GOT3 (cell line): ENCODE measurements at regions not wholly inside any gene's neighbourhood (a gene's known extent, or its start where the extent isn't known, plus 50 kb on each side); places are given as distances from the start of the nearest gene placed in this dataset.

ENCODE experiments used
- DNase-seq: peaks from one replicate; lab custom pipeline; 2025; ENCODE audit warnings: mixed read lengths; lab: John Stamatoyannopoulos, UW

DNA sequence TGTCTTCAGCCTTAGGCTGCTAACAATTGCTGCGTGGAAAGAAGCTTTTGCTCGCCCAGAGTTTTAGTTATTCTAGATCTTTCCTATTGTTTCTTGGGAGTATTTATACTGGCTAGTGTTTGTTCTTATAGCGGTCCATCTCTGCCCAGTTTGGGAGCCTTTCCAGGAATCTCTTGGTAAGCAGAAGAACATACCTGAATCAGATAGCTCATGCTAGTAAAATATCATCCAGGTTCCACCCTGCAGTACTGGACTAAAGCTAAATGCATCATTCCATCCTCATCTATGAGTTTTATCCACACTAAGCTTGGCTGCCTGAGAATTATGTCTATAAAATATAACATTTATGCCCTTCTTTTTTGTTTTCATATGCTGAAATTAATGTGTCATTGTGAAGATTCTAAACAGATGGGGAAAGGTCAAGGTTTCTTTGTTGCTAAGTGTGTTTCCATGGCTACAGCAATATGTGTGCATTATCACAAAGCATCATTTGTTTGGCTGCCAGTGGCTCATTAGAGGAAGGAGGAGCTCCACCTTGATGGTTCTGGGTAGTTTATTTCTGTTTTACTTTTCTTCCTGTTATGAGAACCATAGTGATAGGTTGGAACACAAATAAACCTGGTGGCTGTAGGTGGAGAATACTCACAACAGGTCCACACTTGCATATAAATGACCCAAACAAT, 182.8 kb downstream of the PIK3C3 start:
- DNase-seq, result no peak

DNA sequence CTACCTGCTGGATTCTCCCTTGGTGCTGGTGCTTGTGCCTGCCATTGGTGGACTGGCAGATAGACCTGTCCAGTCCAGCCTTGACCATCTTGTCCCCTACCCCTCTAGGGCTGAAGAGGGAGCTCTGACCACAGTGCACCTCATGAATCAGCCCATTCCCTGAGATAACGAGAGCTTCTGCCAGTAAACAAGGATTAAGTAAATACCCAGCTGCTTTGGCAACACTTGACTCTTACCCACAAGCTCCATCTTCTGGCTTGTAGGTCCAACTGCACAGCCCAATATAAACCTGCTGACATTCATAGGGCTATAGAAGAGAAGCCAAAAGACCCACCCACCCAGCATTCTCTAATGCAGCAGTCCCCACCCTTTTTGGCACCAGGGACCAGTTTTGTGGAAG, 186.4 kb downstream of the PIK3C3 start:
- DNase-seq, result no peak

DNA sequence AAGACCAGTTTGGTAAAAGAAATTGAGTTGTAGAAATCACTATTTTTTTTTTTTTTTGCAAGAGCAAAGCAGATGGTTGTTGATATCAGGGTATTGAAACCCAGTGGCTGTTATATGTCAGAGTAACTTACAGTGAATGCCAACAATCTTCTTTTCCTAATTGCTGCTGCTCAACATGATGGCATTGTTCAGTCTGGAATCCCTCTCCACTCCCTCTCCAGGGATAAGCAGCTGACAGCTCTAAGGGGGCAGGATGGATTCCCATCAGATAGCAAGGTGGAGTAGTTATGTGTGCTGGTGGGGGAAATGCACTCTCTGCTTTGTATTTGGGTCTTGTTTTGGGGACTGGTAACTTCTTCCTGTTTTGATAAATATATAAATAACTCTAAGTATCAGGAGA, 200.0 kb downstream of the PIK3C3 start:
- no peak for DNase-seq

DNA sequence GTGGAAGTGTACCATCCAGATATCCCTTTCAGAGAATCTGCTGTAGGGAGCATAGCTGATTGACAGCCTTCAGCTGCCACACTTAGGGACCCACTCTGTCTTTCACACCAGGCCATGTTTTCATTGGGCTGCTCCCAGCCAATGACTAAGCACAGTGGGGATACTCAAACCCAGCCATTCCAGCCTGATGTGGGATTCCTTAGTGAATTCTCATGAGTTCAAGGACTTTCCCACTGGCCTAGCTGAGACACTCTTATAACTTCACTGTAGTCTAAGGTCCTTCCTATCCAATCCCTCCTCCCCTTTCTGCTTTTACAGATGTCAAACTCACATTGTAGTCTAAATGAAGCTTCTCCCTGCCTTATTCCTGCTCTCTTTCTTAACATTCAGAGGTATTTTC, 201.2 kb downstream of the PIK3C3 start:
- no peak for DNase-seq

DNA sequence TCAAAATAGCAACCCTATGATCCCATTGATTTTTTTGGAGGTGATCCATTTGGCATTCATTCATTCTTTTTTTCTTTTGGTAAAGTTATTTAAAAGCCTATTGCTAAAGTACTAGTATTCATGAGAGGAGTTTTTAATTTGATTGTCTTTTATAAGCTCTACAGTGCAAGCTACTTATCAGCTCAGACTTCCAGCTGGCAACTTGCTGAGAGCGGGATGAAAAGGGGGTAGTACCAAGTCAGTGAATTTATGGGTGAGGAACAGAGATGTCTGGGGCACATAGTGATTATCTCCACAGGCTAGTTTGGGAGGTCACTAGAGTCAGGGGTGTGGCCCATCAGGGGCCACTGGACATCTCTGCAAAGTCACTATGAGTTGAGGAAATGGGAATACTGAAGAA, 202.4 kb downstream of the PIK3C3 start:
- no peak for DNase-seq

DNA sequence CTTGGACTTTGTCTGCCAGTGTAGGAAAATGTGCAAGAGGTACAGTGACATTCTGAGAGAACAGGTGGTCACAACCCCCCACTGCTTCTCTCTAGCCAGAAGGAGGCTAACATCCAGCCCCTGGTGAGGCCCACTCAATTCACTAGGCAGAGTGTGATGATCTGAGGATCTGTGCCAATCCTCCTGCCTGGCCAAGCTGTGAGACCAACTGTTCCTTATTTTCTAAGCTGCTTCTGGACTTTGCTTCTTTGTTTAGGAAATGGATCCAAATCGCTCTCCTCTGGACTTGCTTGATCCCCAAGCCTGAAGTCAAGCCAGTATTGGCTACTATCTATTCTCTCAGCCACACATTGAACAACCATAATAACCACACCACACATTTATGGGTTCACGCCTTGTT, 202.8 kb downstream of the PIK3C3 start:
- DNase-seq, result no peak

DNA sequence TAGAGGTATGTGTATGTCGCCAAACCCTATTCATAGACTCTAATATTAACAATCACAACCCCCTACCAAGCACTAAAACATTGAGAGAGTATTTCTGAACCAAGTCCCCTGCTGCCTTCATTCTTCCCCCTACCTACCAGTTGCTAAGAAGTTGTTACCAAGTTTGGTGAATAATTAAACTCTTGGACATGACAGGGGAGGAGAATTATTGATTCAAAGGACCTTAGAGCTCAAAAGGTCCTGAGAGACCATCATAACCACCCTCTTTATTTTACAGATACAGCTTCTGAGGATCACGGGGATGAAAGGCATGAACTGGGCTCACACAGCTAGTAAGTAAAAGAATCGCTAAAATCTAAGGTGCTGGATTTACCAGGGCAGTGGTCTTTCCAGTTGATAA, 204.1 kb downstream of the PIK3C3 start:
- DNase-seq, result no peak

DNA sequence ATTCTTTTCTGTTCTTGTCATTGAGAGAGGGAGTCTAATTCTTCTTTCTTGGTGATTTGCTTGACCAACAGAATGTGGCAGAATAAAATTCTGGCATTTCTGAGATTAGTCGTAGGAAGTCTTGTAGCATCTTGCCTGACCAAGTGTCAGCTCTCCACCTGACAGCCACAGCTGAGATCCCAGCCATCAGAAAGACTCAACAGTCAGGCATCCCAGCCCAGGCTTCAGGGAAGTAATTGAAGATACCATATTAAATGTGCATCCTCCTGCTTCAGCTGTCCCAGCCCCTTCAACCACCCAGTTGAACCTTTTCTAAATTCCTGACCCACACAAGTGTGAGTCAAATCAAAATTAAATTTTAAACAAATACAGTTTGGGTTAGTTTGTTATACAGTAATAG, 208.3 kb downstream of the PIK3C3 start:
- DNase-seq, result no peak

DNA sequence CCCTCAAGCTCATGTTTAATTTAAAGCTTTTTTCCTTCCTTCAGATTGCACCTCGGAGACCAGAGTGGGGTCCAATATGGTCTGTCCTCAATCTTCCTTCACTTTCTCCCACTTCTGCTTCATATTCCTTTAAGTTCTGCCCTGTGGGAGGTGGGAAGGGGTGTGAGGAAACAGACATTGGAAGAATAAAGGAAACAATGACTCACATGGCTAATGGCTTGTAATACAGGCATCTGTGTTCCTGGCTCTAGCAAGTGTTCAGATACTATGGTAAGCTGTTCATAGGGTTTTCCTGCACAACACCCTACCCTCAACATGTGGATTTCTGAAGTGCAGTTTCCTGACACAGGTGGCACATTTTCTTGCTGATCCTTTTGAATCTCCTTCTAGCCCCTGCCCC, 209.5 kb downstream of the PIK3C3 start:
- DNase-seq, result no peak

DNA sequence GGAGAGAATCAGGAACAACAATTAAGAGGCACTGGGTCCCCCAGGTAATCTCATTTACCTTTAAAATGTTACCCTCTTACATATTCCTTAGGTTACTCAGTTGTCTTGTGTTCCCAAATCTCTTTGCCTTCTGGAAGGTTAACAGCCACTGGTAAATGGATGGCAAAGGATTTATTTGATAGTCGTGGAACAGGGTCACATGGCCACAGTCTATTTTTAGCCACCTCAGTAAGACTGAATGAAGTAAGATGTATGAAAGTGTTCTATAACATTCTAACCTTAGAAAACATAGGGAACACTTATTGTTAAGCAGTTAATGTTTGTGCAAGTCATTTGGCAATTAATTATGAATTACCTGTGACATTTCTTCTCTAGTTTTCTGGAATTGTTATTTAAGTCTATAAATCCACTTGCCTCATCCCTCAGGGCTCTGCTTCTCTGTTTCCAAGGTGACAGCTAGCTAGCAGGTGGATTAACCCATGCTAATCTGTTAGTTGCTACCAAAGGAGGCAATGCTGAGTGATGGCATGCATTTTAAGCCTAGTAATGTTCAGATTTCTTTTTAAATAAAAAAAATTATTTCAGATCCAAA, 211.0 kb downstream of the PIK3C3 start:
- no peak for DNase-seq

DNA sequence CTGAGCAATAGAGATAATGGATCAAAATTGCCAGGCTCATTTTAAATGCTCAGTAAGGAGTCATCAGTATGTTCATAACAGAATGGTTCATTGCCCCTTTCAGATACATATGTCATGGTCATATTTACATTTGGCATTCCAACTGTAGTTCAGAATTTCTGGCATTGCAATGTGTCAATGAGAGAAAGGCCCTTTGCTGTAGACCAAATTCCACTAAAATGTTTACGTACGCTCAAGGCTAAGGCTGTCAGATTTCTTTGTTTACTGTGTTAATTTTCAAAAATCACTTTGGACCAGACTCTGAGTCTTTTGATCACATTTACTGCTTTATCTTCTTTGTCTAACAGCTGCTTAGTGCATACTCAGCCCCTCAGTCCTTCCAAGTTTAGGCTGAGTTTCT, 213.5 kb downstream of the PIK3C3 start:
- no peak for DNase-seq

DNA sequence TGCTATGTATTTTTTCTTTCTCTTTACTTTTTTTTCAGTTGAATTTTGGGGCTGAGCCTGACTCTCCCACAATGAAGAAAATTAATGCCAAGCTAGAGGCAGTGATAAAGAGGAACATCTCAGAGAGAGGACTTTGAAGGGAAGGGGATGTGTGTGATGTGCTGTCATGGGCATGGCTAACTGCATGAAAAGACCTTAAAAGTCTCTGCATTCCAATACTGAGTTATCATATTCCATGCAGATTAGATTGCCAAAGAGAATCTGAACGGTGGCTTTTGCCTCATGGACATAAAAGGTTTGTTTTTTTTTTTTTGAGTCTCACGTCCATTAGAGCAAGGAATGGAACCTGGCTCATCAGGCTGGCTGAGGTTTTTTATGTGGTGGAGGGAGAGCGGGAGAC, 213.9 kb downstream of the PIK3C3 start:
- no peak for DNase-seq

DNA sequence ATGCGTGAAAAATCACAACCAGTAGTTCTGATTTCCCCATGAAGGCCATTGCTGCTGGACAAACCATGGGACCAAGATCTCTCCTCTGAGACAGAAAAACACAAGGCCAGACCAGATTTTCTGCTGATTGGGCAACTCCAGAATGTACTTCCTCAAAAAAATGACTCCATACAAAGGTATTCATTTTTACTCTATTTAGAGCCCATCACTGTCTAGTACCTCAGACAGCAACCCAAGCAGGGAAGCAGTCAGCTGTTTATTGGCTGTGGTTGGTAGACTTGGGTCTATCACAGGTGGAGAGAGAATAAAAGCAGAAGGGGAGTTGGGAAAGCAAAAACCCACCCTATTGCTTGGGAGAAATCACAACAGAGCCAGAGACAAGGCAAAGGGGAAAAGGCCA, 219.9 kb downstream of the PIK3C3 start:
- no peak for DNase-seq

DNA sequence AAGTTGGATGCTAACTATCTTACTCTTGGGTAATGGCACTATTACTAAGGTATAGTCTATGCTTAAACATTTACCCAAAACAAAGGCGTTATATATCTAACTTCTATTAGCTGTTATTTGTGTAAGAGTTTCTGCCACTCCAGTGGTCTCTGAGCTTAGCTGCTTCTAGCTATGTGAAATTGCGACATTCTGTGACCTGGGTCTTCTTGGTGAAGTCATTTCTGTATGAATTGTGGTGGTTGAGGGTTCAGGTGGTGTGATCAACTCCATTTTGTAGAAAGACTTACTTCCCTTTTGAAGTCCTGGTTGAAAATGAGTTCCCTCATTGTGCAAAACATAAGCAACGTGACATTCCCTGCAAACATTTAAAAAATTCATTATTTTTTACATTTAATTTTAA, 221.6 kb downstream of the PIK3C3 start:
- no peak for DNase-seq

DNA sequence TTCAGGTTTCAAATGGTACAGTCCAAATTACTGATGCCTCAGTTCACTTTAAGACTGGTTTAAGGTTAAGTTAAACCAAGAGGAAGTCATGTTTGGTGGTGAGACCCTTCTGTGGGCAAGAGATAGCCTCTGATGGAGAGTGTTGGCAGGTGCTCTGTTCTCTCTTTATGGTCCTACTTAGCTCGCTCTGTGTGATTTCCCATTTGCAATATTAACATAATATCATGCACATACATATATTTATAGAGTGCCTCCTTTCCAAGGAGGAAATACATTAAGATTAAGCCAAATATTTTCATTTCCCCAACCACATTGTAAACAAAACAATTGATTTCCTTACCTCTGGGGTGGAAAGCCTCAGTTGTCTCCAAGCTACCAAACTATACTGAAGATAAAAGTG, 222.4 kb downstream of the PIK3C3 start:
- no peak for DNase-seq

DNA sequence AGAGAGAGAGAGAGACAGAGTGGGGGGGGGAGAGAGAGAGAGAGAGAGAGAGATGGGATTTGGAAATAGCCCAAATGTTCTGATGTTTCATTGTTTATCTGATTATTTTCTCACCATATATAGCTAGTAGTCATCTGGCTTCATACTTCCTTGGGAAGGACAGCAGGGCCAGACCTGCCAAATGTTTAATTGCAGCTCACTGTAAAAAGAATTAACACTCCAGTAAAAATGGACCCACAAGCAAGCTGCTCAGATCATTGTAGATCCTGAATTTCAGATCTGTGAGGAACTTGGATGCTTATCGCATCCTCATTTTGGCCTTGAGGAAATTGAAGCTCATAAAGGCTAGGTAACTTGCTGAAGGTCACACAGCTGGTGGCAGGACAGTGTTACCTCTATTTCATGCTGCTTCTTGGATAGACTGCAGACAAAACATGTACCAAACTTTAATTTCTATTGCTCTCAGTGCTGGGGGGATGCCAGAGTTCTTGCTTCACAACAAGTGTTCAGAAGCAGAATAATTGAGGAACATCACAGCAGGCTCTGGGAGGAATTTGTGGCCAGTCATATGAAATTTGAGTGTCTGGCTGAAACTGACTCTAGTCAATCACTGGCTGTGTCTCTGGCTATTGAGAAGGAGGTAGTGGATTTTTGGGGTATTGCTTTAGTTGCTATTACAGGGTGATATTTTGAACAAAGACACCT, 223.5 kb downstream of the PIK3C3 start:
- DNase-seq, result no peak

DNA sequence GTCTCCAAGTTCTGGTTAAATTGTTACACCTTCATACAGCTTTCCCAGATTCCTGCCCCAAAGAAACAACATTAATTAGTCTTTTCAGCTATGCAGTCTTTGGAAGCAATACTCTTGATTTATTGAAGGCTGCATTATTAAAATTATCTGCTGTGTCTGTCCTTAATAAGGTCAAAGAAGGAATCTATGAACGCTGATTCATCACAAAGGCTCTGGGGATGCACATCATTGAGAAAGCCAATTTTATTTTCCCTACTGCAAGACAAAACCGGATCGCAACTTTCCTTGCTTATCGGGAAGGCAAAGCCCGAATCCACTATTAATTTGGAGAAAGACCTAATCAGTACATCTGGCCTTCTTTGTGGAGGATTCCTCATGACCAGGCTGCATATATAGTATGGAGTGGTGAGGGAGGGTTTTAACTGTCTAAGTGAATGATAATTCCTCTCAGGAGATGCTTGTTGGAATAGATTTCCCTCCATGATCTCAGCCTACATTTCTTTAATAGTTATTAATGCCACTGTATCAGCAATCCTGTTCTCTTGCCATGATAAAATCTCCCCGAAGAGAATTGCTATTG, 224.6 kb downstream of the PIK3C3 start:
- no peak for DNase-seq

DNA sequence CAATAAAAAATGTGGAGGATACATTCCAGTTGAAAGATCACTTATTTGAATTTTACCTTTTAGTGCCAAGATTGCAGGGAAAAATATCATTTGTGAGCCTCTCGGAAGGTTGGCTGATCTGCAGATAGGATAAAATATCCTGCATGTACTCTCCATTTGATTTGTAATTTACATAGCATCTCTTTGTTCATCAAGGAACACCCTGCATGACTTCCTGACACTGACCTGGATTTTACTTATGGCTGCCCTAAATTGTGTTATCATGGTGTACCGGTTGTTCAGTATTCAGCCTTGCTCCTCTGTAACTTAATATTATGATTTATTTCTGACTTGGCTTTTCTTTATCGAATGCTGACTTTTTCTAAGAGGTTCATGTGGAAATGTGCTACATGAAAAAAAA, 226.4 kb downstream of the PIK3C3 start:
- DNase-seq, result no peak

DNA sequence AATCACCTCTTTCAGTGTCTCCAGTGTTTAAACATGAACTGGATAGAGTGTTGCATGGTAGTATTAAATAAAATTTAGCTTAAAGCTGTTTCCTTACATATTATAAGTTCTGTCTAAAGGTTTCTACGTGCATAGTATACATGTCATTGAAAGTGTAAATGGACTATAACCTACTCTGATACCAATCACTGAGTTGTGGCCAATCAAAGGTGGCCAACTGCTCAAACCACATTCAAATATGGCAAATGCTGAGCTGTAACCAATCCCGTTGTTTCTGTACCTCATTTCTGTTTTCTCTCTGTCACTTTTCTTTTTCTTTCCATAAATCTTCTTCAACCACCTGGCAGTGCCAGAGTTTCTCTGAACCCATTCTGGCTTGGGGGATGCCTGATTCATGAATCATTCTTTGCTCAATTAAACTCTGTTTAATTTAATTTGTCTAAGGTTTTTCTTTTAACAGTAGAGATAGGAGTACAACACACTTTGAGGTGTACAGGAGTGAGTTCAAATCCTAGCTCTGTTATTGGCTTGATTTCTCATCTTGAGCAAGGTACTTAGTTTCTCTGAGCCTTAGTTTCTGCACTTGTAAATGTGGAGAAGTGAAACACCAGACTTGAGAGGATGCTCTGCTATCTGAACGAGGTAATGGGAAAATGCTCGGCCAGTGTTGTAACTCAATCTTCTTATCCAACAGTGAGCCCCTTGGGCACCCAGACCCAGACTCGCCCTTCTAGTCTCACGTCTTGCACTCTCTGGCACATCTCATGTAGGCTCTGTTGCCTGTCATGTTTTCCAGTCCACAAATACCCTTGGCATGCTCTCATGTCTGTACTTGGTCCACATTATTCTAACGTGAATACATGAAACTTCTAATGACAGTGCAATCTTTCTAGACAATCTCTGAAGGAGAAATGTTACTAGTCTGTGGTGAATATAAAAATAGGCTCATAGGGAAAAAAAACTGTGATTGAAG, 228.0 kb downstream of the PIK3C3 start:
- no peak for DNase-seq

DNA sequence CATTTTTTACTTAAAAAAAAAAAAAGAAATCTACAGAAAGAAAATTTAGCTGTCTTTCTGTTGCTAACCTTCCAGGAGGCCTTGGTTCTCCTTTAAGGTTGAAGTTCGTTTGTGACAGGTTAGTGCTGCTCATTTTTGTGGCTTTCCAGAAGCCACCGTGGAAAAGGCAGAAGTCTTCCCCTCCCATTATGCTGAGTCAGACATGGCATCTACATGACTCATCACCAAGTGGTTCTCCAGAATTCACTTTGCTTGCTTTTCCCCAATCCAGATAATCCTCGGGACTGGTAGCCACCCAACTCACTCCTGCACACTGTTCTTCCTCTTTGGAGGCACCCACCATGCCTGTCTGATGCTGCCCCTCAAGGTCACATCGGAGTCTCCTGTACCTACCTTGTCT, 228.7 kb downstream of the PIK3C3 start:
- DNase-seq, result no peak

DNA sequence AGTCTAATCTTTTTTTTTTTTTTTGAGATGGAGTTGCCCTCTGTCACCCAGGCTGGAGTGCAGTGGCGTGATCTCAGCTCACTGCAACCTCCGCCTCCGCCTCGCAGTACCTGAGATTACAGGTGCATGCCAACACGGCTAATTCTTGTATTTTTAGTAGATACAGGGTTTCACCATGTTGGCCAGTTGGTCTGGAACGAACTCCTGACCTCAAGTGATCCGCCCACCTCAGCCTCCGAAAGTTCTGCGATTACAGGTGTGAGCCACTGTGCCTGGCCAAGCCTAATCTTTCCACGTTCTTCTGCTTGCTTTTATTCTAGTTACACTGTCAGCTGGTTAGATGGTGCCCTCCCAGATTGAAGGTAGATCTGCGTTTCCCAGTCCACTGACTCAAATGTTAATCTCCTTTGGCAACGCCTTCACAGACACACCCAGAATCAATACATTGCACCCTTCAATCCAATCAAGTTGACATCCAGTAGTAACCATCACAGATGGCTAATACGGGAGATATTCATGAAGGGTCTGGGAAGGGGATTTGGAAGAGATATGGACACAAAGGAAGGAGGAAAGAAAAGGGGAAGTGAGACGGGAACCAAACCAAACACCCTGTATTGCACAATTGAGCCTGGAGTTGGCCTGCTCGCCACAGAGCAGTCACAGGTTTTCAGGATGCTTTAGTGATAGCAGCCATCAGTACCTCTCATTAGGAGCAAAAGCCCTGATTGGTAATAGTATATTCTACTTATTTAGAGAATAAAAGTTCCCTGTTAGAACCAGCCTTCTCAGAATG, 229.8 kb downstream of the PIK3C3 start:
- DNase-seq, result no peak
